GM12892 (cell line): ENCODE measurements at regions not wholly inside any gene's neighbourhood (a gene's known extent, or its start where the extent isn't known, plus 50 kb on each side); places are given as distances from the start of the nearest gene placed in this dataset.

Source experiments
- DNase-seq: peaks from one replicate; pipeline ENCODE4 v3.0.0; 2011; ENCODE audit not compliant: insufficient read length
- FAIRE-seq: peaks from 2 replicates; lab custom pipeline; 2011; peaks lifted over from hg19 to GRCh38; lab: Jason Lieb, UNC
- POLR2A ChIP-seq: IDR thresholded peaks from 2 replicates; pipeline ENCODE4 v1.6.1; 2011; ENCODE audit warnings: low read depth, low read length, control low read depth
- POLR2AphosphoS5 ChIP-seq: IDR thresholded peaks from 2 replicates; pipeline ENCODE4 v1.6.1; 2011; ENCODE audit warnings: low read depth, low read length, control low read depth
- TAF1 ChIP-seq: IDR thresholded peaks from 2 replicates; pipeline ENCODE4 v1.6.1; 2011; ENCODE audit warnings: low read depth, mild to moderate bottlenecking, control low read depth, low read length, borderline replicate concordance

GRCh38 chr17:14469971-14470370 is 169.1 kb downstream of the HS3ST3B1 start:
- TF ChIP-seq POLR2A (no peak), POLR2AphosphoS5 (no peak), TAF1 (no peak)
- FAIRE-seq (no peak), DNase-seq (no peak)

GRCh38 chr17:14468858-14469257 is 168.0 kb downstream of the HS3ST3B1 start:
- FAIRE-seq (no peak), DNase-seq (no peak)
- no peak for TF ChIP-seq POLR2A
- TF ChIP-seq TAF1, result no peak
- no peak for TF ChIP-seq POLR2AphosphoS5

- TF ChIP-seq POLR2AphosphoS5, result no peak
- no peak for TF ChIP-seq POLR2A
- no peak for TF ChIP-seq TAF1
- DNase-seq (no peak), FAIRE-seq (no peak)
Observed at GRCh38 chr17:14461227-14461548, 160.3 kb downstream of the HS3ST3B1 start.

GRCh38 chr17:14460516-14461226 is 159.8 kb downstream of the HS3ST3B1 start:
- no peak for FAIRE-seq
- TF ChIP-seq POLR2A (no peak), POLR2AphosphoS5 (no peak), TAF1 (no peak)
- DNase-seq, result no peak

- FAIRE-seq (no peak), DNase-seq (no peak)
- TF ChIP-seq POLR2AphosphoS5 (no peak), TAF1 (no peak), POLR2A (no peak)
Observed at GRCh38 chr17:14459955-14460354, 159.1 kb downstream of the HS3ST3B1 start.

- FAIRE-seq (no peak), DNase-seq (no peak)
- TF ChIP-seq POLR2AphosphoS5, result no peak
Observed at GRCh38 chr17:14458724-14459123, 157.8 kb downstream of the HS3ST3B1 start.

- no peak for FAIRE-seq
- DNase-seq, result no peak
- TF ChIP-seq POLR2A, result no peak
- TF ChIP-seq POLR2AphosphoS5, result no peak
- no peak for TF ChIP-seq TAF1
Observed at GRCh38 chr17:14454746-14455145, 153.9 kb downstream of the HS3ST3B1 start.

GRCh38 chr17:14452856-14453255 is 152.0 kb downstream of the HS3ST3B1 start:
- FAIRE-seq, result no peak
- no peak for TF ChIP-seq POLR2A
- DNase-seq, result no peak

- DNase-seq (no peak), FAIRE-seq (no peak)
- TF ChIP-seq POLR2A (no peak), POLR2AphosphoS5 (no peak), TAF1 (no peak)
Observed at GRCh38 chr17:14451729-14452191, 150.9 kb downstream of the HS3ST3B1 start.

- FAIRE-seq (no peak), DNase-seq (no peak)
- no peak for TF ChIP-seq TAF1
- no peak for TF ChIP-seq POLR2AphosphoS5
- TF ChIP-seq POLR2A, result no peak
Observed at GRCh38 chr17:14448818-14449217, 147.9 kb downstream of the HS3ST3B1 start.

GRCh38 chr17:14446825-14447224 is 145.9 kb downstream of the HS3ST3B1 start:
- TF ChIP-seq TAF1 (no peak), POLR2A (no peak), POLR2AphosphoS5 (no peak)
- DNase-seq (no peak), FAIRE-seq (no peak)

GRCh38 chr17:14444915-14445314 is 144.0 kb downstream of the HS3ST3B1 start:
- FAIRE-seq, result no peak
- DNase-seq, result no peak
- TF ChIP-seq POLR2AphosphoS5, result no peak
- TF ChIP-seq TAF1, result no peak
- no peak for TF ChIP-seq POLR2A
